ENCODE measurements at regions not wholly inside any gene's neighbourhood (a gene's known extent, or its start where the extent isn't known, plus 50 kb on each side); places are given as distances from the start of the nearest gene placed in this dataset.

- intact Hi-C loops (cut with DNase I), result no loop called here
Measured at GRCh38 chr1:67579623-67580394, 105.2 kb upstream of the GADD45A start.

GRCh38 chr1:67580691-67581403 lies 104.2 kb upstream of the GADD45A start:
- DNase-seq, result no peak
- WGBS, 2 donors, result 84 to 95% methylated on average over 4 of the region's 4 CpGs
- Histone ChIP-seq H3K9me3 (no peaks in the 10 kb centered on the region), H3K4me3 (replicated peaks in 1 of 3) (no peak overlapping the region), H3K27ac (no peak overlapping the region), H3K4me1 (no peaks in the 10 kb centered on the region), H3K36me3 (no peaks in the 10 kb centered on the region), H3K27me3 (no peaks in the 10 kb centered on the region)
- intact Hi-C loops (cut with DNase I), result no loop called here
- TF ChIP-seq POLR2A (IDR thresholded peaks at IDR 0.05), result no peak
- no peak for TF ChIP-seq CTCF (IDR thresholded peaks at IDR 0.05)

More at GRCh38 chr1:67579623-67580394, 105.2 kb upstream of the GADD45A start:
- no peak for TF ChIP-seq POLR2A (IDR thresholded peaks at IDR 0.05)
- TF ChIP-seq CTCF (IDR thresholded peaks at IDR 0.05), result no peak
- Histone ChIP-seq H3K4me3 (replicated peaks in 1 of 3) (no peak overlapping the region), H3K27me3 (no peaks in the 10 kb centered on the region), H3K4me1 (no peaks in the 10 kb centered on the region), H3K36me3 (no peaks in the 10 kb centered on the region), H3K27ac (no peak overlapping the region), H3K9me3 (no peaks in the 10 kb centered on the region)
- 16 to 41% methylated on average over 1 to 2 of the region's 2 CpGs for WGBS, 2 donors
- DNase-seq, result no peak

GRCh38 chr1:67582625-67583461 lies 102.2 kb upstream of the GADD45A start:
- Histone ChIP-seq H3K9me3 (no peaks in the 10 kb centered on the region), H3K4me1 (peaks cover 0 to 4% of the 10 kb centered on the region in 2 donors), H3K27me3 (no peaks in the 10 kb centered on the region), H3K36me3 (no peaks in the 10 kb centered on the region), H3K4me3 (replicated peaks in 1 of 3) (no peak overlapping the region), H3K27ac (no peak overlapping the region)
- no peak for DNase-seq
- WGBS, 2 donors, result 89 to 94% methylated on average over 13 of the region's 13 CpGs
- TF ChIP-seq CTCF (IDR thresholded peaks at IDR 0.05) (no peak), POLR2A (IDR thresholded peaks at IDR 0.05) (no peak)
- intact Hi-C loops (cut with DNase I), result no loop called here

GRCh38 chr1:67583462-67583950 lies 101.5 kb upstream of the GADD45A start:
- Histone ChIP-seq H3K4me3 (replicated peaks in 1 of 3) (no peak overlapping the region), H3K27me3 (no peaks in the 10 kb centered on the region), H3K4me1 (peaks cover 0 to 4% of the 10 kb centered on the region in 2 donors), H3K27ac (no peak overlapping the region), H3K9me3 (no peaks in the 10 kb centered on the region), H3K36me3 (no peaks in the 10 kb centered on the region)
- intact Hi-C loops (cut with DNase I), result no loop called here
- TF ChIP-seq CTCF (IDR thresholded peaks at IDR 0.05) (no peak), POLR2A (IDR thresholded peaks at IDR 0.05) (no peak)
- 82 to 83% methylated on average over 2 of the region's 2 CpGs for WGBS, 2 donors
- DNase-seq, result no peak

Data from thyroid gland (tissue), 4 donors.